AG08395 (cell line): ENCODE measurements at regions not wholly inside any gene's neighbourhood (a gene's known extent, or its start where the extent isn't known, plus 50 kb on each side); places are given as distances from the start of the nearest gene placed in this dataset.
A peak's percentile ranks its signal among the peaks of the same experiment; 100 is the strongest.
"Not testable (repeated sequence)": the region's sequence is repeated elsewhere in the genome, so short reads cannot be mapped to it uniquely, and the experiment has no call there.

Source experiments
- DNase-seq: peaks from one replicate; pipeline ENCODE4 v3.0.0; 2012; ENCODE audit warnings: mixed read lengths, low spot score

DNA sequence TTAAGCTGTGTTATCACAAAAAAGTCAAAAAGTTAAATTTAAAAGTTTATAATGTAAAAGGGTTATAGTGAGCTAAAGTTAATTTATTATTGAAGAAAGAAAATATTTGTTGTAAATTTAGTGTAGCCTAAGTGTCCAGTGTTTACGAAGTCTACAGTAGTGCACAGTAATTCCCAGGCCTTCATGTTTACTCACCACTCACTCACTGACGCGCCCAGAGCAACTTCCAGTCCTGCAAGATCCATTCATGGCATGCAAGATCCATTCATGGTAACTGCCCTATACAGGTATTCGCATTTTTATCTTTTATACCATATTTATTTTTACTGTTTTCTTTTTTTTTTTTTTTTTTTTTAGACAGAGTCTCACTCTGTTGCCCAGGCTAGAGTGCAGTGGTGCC is 69.5 kb downstream of the TPRA1 start:
- no peak for DNase-seq

DNA sequence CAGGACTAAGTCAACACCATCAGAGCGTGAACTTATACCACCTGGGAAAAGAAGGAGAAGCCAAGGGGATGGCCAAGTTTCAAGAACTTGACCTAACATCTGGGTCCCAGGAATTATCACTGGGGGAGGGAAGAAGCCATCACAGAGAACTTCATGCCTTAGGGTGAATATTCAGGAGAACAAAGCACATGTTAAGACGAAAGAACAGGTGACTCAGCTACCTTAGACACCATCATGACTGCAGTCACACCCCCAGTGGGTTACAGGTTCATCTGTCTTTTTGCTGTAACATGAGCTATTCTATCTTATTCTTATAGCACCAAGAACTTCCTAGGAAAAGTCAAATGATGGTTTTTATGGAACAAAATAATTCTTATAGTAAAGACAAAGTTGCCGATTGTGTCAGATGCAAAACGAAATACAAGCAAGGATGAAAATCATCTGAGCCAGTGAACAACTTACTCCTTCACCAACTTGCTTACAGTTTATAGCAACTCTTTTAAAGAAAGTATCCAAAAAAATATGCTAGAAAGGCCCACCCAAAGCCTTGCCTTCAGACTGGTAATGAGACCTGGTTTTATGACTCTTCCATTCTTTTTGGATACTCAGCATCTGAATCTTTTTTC is 72.0 kb downstream of the TPRA1 start:
- no peak for DNase-seq

DNA sequence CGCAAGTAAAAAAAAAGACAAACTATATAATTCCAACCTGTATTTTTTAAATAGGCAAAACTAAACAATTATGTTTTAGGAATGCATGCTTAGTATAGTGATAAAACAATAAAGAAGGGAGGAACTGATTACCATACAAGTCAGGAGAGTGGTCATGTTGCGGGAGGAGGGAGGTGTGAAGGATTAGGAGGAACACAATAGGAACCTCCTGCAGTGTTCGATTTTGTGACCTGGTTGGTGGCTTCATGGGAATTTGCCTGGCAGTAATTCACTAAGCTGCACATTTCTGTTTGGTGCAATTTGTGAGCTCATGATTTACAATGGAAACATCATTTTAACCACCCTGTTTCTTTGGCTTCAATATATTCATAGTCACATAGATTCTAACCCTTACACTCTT is 78.3 kb downstream of the TPRA1 start:
- no peak for DNase-seq

DNA sequence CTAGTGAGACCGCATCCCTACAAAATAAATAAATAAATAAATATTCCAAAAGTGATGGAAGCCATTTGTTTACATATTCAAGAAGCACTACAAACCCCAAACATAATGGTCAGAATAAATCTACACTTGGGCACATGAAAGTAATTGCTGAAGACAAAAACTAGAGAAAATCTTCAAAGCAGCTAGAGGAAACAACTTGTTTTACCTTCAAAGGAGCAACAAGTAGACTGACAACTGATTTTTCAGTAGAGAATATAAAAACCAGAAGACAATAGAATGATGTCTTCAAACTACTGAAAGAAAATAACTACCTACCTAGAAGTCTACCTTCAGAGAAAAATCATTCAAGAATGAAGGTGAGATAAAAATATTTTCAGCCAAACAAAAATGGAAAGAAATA is 89.4 kb downstream of the TPRA1 start:
- DNase-seq = no peak

DNA sequence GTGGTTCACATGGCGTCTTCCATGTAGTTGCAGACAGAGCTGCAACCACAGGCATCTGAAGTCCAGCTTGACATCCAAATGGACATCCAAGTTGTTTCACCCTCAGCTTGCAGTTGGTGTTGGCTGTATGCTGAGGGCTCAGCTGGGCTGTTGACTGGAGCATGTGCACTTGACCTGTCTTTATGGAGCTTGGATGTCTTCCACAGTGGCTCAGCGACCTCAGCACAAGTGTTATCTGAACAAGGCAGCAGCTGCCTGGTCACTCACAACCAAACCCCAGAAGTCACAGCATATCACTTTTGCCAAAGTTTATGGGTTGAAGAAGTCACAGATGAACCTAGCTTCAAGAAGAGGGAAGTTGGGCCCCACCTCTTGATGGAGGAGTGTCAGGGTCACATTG is 92.9 kb downstream of the TPRA1 start:
- DNase-seq = no peak

DNA sequence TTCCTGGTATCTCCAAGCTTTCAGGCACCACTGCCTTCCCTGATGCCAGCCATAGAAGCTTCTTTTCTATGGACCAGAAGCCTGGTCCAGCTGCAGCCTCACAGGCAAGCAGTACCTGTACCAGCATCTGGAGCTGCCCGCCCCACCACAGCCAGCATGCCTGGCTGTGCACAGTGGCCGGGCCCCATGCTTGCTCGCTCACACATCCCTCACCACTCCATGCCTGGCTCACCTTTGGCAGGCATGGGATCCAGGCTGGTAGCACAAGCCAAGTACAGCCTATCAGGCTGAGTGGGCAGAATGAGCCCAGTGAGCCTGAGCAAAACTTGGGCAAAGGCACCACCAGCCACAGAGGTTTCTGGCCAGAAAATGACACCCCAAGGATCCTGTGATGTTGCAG is 93.4 kb downstream of the TPRA1 start:
- no peak for DNase-seq

DNA sequence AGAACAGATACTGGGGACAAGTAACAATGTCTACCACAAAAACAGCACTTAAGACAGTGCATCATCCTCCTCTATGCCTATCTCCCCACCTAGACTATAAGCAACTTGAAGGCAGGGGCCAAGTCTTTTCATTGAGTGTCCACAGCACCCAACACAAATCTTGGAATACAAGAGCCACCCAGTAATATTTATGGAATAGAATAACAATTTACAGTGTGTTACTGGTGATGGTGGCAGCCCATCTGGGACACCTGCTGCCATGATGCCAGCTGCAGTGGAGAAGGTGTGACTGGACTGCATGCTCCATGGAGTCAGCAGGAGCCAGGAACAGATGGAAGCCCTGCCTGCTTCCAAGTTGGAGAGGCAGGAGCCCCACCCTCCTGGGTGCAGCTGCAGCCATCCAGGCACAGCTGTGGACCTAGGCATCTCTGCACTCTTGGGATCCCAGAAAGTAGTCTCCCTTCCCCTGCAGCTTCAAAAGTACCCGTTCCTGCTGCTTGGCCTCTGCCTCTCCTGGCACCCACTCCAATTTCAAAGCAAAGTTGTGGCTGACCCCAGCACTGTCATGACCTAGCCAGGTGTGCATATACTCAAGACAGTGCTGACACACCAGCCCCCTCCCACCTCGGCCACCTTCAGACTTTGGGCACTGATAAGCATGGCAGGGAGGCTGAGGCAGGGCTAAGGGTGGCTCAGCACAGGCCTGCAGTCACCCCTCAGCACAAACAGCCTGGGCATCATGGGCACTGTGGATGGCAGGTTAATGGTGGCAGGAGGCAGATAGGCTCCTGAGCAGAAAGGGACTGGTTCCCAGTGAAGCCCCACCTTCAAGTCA is 94.5 kb downstream of the TPRA1 start:
- DNase-seq = no peak

DNA sequence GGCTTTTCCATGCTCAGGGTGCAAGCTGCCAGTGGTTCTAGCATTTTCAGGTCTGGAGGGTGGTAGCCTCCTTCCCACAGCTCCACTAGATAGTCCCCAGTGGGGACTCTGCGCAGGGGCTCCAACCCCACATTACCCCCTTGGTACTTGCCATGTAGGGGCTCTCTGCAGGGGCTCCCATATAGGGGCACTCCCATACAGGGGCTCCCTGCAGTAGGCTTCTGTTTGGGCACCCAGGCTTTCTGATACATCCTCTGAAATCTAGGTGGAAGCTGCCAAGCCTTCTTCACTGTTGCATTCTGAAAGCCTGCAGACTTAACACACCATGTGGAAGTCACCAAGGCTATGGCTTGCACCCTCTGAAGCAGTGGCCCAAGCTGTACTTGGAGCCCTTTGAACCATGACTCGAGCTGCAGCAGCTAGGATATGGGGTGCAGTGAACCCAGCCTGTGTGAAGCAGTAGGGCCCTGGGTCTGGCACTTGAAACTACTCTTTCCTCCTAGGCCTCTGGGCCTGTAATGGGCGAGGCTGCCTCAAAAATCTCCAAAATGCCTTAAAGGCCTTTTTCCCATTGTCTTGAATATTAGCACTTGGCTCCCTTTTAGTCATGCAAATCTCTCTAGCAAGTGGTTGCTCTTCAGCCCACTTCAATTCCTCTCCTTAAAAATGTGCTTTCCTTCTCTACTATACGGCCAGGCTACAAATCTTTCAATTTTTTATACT is 96.4 kb downstream of the TPRA1 start:
- no peak for DNase-seq

DNA sequence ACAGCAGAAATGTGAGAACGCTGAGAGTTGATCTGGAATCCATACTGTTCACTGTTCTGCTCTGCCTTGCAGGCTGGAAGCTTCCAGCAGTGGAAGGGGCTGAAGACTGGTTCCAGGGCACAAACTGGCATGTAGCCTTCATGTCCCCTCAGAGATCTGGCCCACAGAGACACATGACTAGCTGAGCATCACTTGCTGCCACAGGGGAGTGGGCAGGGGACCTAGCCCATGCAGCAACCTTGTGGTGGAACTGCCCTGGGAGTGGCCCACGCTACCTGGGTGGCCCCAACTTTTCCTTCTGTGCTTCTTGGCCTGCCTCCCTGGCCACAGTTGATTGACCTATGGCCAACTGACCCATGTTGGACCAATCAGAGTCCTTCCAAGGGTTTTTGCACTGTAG is 98.1 kb downstream of the TPRA1 start:
- no peak for DNase-seq

DNA sequence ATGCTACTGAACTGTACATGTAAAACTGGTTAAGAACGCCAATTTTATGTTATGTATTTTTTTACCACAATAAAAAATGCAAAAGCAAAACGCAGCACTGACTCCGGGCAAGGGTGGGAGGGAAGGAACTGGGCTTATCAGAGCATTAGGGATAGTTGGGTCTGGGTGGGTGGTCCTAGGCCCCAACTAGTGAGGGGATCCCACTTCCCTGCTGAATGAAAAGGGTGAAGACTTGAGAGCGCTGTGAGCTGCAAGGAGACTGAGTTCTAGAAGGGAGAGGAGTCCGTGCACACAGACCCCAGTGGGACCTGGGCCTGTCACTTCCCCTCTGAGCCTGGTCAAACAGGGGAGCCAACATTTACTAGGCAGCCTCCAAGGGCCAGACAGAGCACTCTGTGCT is 98.6 kb downstream of the TPRA1 start:
- DNase-seq = no peak

DNA sequence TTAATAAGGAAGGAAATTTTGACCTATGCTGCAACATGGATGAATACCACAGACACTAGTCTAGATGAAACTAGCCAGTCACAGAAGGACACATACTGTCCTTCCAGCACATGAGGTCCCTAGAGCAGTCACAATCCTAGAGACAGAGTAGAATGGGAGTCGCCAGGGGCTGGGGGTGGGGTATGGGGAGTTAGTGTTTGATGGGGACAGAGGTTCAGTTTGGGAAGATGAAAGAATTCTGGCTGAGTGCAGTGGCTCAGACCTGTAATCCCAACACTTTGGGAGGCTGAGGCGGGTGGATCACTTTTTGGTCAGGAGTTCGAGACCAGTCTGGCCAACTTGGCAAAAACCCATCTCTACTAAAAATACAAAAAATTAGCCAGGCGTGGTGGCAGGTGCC is 99.2 kb downstream of the TPRA1 start:
- DNase-seq = no peak

DNA sequence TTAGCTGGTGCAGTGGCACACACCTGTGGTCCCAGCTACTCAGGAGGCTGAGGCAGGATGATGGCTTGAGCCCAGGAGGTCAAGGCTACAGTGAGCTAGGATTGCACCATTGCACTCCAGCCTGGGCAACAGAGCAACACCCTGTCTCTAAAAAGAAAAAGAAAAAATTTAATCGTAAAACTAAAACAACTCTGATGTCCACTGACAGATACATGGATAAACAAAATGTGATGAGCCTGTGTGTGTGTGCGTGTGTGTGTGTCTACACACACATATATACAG is 99.6 kb downstream of the TPRA1 start:
- not testable (repeated sequence) for DNase-seq

DNA sequence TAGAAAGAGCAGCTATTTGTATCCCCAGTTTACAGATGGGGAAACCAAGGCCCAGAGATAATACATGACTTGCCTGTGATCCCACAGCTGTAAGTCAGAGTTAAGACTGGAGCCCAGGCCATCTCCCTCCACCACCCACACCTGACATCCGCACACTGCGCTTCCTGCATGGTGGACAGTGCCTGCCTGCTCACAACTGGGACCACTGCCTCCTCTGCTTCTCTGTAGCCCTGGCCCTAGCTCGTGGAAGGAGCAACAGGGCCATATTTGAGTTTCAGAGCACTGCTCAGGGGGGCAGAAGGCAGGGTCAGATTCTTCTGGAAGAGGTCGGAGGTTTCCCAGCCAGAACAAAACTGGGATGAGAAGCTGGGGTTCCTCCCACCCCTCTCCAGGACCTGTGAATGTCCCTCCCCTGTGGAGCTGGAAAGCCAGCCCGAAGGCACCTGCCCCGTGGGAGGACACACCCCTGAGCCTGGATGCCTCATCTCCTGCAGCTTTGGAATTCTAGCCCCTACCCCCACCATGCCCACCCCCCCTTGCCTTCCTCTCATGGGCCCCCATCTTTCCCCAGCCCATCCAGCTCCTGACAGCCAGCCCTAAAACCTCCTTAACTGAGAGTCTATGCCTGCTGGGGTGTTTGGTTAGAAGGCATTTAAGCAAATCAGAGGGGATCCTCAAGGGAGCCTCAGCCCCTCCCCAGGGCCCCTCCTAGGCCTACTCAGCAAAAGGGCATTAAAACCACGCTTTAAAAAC is 100.1 kb downstream of the TPRA1 start:
- no peak for DNase-seq

DNA sequence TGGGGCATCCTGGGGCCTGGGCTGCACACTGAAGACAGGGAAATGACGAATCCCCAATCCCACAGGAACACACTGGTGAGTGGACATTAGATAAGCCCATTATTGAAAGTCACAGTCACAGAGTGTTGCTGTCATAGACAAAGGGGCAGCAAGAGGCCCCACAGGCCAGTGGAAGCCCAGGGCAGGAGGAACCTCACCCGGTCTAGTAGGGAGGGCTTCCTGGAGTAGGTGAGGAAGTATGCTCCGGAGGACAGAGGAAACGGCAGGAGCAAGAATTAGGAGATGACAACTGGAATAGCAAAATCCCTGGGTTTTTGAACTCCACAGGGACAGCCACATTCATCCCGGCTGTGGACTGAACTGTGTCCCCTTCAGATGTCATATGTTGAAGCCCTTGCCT is 101.2 kb downstream of the TPRA1 start:
- no peak for DNase-seq

DNA sequence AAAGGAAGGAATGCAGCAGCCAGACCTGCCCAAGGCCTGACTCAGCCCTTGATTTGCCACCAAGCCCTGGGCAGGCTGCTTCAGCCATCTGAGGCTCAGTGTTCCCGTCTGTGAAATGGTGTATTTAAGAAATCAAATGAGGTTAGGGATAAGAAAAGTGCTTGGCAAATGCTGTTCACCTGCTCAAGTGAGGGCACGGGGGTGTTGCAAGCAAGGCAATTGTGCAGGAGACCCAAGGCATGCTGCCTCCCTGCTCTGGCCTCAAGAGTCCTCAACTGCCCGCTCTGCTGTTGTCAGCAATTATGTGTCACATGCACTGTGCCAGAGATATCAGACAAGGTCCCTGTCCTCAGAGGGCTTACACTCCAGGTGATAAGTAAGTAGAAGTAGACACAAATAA is 101.8 kb downstream of the TPRA1 start:
- DNase-seq = no peak

DNA sequence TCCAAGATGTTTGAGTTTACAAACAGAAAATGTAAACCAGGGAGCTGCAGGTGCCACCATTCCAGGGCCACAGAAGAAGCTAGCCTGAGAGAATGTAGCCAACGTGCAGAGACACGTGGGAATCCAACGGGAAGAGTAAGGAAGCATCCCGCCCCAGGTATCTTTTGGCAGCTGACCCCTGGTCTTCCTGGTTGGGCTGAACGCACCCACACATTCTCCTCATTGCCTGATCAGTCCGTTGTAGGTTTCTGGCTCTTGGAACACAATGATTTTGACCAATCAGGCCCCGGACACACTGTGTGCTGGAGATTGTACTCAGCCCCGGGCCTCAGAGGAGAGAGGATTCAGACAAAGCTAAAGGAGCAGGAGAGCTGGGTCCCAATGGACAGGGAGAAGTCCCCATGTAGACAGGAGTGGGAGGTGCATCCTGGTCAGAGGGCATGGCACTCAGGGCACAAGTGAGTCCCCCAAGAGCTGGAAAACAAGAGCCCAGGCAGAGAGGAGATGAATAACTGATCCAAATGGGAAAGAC is 102.3 kb downstream of the TPRA1 start:
- no peak for DNase-seq

DNA sequence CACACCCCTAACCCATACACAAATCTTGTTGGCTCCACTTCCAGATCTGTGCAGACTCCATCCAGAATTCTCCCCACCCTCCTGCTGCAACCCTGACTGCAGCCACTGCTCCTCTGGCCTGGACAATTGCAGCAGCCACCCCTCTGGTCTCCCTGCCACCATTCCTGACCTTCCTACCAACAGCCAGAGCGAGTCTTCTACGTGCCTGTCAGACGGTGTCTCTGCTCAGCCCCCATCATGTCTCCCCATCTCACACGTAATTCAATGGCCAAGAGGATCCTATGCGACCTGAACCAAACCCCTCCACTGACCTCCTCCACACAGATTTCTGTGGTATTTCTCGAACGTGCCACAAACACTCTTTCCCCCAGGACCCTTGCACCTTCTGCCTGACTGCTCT is 103.3 kb downstream of the TPRA1 start:
- no peak for DNase-seq

DNA sequence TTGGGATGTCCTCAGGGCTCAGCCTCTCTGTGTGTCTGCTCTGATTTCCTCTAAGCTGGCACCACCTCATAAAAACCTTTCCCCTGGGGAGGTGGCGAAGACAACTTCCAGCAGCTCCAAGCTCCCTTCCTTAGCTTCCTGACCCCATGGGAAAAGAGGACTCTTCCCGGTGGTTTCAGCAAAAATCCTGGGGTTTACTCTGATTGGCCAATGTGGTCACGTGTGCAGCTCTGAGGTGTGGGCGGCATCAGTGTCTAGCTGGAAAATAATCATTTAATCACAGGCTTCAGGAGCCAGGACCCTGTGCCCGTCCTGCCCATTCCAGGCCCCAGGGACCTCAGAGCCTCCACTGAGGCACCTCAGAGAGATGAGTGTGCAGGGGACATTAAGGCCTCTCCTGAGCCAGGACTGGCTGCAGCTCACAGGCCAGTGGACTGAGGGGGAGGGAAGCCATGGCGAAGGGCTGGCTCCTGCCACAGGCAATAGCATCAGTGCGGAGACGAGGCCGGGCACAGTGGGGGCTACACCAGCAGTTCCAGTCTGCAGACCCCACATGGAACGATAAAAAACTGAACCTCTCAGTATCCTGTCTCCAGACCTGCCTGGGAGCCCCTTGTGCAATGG is 104.1 kb downstream of the TPRA1 start:
- no peak for DNase-seq

DNA sequence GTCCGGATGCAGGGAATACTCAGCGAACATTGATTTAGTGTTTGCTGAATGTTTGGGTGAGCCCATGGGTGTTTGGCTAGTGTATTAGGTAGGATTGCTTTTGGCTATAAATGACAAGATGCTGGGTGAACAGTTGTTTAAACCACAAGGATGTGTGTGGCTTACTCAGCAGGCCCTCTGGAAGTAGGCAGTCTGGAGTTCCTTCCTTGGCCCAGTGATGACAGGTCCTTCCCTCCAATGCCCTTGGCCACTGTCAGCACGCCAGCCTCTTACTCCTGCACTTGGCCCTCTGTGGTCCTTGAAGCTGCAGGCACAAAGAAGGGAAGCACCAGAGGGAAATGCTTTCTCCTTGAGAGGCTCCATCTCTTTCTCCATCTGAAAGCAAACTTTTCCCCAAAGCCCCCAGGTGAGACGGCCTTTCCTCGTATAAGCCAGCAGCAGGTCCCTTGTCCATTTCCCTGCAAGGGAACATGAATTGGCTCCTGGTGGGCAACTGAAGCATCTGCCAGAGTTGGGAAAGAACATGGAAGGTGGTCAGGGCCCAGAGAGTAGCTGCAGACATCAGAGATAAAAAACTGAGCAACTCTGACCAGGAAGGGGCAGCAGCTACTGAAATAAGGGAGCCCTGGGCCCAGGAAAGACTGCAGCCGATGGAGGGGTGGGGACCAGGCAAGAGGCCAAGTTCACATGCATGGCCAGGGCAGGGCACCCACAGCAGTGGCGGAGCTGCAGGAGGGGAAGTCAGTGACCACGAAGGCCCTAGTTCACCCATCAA is 105.0 kb downstream of the TPRA1 start:
- no peak for DNase-seq

DNA sequence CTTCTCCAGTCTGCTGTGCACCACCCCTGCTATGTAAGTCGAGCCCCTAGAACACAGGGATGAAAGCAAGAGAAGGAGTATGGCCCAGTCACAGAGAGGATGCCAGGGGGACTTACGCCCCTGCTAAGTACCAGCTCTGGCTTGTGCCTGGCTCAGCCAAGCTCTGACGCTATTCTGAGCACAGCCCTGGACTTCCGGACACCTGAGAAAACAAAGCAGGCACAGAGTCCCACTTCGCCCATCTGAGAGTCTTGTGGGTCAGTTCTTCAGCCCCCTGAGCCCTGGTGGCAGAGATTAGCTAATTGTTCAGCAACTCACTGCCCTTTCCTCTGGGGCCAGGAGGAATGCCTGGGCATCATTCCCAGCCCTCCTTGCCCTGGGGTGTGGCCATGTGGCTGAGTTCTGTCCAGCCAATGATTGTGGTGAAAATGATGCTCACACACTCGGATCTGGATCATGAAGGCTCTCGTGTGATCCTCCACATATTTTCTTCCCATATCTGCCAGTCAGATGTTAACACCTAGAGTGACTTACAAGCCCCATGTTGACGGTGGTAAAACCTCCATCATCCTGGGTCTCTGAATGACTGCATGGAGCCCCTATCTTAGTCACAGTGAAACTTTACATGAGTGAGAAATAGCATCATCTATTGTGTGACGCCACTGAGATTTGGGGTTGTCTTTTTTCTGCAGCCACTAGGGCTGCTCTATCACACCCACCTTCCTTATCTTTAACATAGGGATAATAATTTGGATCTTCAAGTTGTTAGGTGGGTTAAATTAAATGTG is 105.7 kb downstream of the TPRA1 start:
- DNase-seq = peak; percentile 70
